ENCODE measurements at regions not wholly inside any gene's neighbourhood (a gene's known extent, or its start where the extent isn't known, plus 50 kb on each side); places are given as distances from the start of the nearest gene placed in this dataset.
"Not testable (repeated sequence)": the region's sequence is repeated elsewhere in the genome, so short reads cannot be mapped to it uniquely, and the experiment has no call there.

- DNase-seq = no peak
Measured at GRCh38 chr3:154973851-154974250, 106.3 kb upstream of the MME start.

DNA sequence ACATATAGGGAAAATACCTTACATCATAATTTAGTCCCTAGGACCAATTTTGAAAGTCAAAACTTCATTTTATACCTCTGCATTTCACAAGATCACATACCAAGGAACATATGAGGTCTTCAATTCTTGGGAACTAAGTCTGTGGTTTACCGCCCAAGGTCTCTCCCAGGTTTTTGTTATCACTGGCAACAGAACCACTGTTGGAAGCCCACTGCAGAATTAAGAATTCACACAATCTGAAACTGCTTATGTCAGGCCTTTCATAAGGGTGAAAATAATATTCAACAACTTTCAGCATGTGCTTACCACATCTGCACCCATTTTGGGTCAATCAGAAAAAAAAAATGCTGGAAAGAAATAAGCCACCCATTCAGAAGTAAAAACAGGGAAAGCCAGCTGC lies 107.2 kb upstream of the MME start:
- no peak for DNase-seq

DNA sequence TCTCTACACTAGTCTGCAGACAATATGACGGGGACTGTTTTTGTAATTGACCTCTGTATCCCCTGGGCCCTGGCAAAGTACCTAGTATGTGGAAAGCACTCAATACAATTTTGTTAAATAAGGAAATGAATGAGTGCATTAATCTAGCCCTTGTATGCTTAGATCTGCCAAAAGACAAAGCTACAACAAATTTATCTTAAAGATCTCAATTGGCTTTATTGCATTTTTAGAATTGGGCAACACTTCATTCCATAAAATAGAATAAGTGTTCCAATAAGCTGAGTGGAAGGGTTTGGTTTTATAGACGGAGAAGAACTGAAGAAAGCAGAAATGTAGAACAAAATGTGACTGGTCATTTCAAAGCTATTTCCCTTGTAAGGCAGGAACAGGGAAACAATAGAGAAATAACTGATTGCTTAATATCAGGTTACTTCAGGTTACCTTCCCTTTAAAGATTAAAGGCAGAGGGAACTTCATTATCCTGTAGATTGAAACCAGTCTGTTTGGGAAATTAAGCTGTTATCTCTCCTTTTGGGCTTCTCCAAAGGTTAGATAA lies 108.3 kb upstream of the MME start:
- no peak for DNase-seq

DNA sequence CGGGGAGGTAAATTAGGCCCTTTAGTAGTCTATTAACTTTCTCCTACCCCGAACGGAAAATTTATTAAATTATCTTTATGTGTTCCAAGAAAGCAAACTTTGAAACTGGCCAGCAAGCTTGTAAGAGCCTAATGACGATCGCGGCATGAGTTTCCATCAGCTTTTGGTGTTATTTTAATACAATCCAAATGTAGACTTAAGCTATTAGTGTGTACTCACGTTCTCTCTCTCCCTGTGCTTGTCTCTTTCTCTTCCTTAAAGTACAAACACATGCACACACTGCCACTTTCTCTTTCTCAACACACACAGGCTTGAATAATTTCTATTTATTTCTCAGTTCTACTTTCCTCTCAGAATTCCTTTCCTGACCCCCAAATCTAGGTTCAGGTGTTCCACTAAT lies 108.8 kb upstream of the MME start:
- DNase-seq = no peak

- DNase-seq = no peak
Measured at GRCh38 chr3:154970797-154971196, 109.3 kb upstream of the MME start.

GRCh38 chr3:154969366-154969765 lies 110.8 kb upstream of the MME start:
- DNase-seq = no peak

- DNase-seq = no peak
Measured at GRCh38 chr3:154967090-154967489, 113.0 kb upstream of the MME start.

DNA sequence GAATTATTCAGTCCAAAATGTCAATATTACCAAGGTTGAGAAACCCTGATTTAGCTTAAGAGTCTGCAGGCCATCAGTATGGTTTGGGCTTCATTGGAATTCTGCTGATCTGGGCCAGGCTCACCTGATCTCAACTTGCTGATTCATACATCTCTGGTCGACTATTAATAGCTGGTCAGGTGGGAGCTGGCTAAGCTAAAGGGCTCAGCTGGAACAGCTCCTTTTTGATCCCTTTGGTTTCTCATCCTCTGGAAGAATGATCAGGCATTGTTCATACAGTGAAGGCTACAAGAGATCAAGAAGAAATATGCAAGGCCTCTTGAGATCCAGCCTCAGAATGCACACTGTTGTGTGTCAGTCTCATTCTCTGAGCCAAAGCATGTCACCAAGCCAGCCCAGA lies 123.3 kb upstream of the MME start:
- no peak for DNase-seq

DNA sequence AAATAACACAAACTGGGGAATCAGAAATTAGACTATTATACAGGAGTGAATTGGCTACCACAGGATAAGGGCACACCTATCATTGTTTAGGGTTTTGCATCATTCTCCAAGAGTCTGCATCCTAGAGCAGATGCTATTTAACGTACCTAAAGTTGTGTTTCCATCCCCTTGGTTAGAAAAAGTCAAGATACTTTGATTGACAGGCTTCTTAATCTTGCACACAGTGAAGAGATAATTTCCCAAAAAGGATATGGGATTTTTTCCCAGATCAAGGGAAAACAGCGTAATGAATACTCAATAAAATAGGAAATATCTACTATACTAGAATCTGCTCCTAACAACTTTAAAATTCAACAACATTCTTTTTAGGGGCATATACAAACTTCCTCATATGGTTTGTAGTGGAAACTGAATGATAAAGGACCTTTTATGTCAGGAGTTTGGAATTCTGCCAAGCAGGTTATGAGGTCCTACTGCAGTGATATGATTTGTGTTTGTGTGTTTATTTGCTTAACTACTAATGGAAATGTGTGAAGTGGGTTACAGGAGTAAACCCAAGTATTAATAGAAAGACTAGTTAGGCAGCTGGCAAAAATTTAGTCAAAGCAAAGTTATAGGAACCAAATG lies 124.1 kb upstream of the MME start:
- no peak for DNase-seq

GRCh38 chr3:154954757-154955156 lies 125.4 kb upstream of the MME start:
- no peak for DNase-seq

DNA sequence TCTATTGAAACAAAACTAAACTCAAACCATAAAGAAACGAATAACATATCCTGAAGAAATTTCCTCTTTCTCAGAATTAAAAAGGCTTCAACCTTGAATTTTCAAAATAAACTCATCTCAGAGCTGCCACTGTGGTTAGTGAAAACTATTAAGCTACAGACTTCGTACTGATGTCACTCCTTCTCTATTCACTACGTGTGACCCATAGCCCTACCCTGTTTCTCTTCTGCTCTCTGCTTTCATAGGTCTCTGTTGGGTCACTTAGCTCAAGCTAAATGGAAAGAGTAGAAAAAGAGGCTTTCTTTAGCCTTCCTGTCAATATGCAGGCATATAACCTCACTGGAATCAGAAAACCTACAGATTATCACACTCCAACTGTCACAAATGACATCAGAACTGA lies 126.6 kb upstream of the MME start:
- no peak for DNase-seq

- DNase-seq = no peak
Measured at GRCh38 chr3:154952553-154952952, 127.6 kb upstream of the MME start.

GRCh38 chr3:154943981-154944380 lies 136.1 kb upstream of the MME start:
- DNase-seq = no peak

DNA sequence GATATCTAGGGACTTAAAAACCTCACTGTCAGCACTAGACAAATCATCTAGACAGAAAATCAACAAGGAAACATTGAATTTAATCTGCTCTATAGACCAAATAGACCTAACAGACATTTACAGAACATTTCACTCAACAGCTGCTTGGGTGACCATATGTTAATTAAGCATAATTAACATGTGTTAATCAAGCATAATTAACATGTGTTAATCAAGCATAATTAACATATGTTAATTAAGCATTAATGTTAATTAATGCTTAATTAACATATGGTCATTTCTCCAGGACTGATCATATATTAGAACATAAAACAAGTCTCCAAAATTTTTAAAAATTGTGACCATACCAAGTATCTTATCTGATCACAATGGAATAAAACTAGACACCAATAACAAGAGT lies 137.3 kb upstream of the MME start:
- DNase-seq = no peak

- no peak for DNase-seq
Measured at GRCh38 chr3:154936196-154936595, 143.9 kb upstream of the MME start.

DNA sequence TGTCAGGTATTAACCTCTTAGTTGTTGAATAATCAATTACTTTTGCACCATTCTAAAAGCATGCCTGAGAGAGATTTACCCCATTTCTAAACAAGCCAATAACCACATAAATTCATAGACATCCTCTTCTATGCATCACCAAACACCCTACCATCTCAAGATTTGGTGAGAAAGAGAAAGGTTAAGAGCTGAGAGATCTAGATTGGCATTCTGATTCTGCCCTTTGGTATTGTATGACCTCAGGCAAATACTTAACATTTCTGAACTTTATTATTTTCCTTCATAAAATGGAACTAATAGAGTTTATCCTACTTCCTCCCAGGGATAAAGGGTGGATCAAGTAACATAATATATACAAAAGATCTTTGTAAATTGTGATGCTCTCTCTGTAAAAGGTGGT lies 146.5 kb upstream of the MME start:
- no peak for DNase-seq

DNA sequence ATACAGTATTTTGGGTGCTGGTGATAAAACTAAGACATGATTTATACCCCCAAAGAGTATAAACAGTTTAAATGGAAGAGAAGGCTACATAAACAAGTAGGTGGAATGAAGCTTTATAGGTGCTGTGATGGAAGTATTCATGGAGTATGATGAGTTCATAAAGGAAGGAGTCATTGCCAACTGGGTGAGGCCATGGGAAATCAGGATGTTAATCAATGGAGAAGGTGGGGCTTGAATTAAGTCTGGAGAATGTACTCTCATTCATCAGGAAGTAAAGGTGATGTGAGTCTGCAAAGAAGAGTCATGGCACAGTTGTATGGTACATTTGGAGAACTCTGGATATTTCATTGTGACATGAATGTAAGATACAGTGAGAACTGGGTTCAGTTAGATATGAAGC lies 147.5 kb upstream of the MME start:
- DNase-seq = no peak

DNA sequence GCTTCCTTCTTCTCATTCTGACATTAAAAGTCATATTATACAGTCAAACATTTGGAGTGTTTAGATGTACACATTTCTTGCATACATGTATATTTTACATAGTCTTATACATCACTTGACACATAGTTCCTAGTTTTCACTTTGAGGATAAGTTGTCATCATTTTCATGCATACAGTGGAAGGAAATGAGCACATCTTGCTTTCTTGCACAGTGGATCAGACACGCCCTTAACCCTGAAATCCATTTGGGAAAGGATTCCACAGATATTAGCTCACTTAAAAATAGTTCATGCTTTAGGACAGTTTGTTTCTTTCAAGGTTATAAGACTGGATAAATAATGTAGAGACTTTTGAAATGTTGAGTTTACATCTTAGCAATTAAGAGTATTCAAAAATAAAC lies 148.6 kb upstream of the MME start:
- DNase-seq = no peak

DNA sequence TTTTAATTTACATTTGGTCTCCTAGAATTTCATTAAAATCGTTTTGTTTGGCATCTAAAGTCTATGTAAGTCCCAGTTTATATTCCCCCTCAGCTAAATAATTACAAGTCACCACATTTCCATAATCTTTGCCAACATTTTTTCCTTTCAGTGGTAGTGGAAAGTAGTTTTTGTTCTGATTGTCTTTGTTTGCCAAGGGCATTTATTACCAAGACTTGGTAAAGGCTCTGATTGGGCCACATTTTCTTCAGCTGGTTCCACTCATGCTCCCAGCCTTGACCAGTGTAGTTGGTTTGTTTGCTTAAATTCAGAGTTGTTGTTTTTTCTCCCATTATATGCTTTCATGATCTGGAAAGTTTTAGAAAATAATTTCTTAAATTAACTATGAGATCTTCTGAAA lies 153.4 kb upstream of the MME start:
- DNase-seq = no peak

DNA sequence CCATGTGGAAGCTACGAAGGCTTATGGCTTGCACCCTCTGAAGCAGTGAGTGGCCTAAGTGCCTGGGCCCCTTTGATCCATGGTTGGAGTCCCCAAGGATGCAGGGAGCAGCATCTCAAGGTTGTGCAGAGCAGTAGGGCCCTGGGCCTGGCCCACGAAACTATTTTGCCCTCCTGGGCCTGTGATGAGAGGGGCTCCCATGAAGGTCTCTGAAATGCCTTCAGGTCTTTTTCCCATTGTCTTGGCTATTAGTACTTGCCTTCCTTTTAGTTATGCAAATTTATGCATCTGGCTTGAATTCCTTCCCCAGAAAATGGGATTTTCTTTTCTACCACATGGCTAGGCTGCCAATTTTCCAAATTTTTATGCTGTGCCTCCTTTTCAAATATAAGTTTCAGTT lies 158.8 kb upstream of the MME start:
- no peak for DNase-seq

GRCh38 chr3:154919226-154919625 lies 160.9 kb upstream of the MME start:
- no peak for DNase-seq

- no peak for DNase-seq
Measured at GRCh38 chr3:154904328-154904727, 175.8 kb upstream of the MME start.

DNA sequence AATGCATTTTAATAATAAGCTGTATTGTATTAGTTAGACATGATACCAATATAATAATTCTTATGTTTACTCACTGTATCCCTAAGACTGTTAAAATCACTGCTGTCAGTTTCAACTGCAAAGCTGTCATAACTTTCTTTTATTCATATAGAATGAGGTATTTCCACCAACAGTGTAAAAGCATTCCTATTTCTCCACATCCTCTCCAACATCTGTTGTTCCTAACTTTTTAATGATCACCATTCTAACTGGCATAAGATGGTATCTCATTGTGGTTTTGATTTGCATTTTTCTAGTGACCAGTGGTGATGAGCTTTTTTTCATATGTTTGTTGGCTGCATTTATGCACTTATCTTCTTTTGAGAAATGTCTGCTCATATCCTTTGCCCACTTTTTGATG lies 177.6 kb upstream of the MME start:
- not testable (repeated sequence) for DNase-seq

- DNase-seq = no peak
Measured at GRCh38 chr3:154901278-154901677, 178.8 kb upstream of the MME start.

GRCh38 chr3:154900816-154901215 lies 179.3 kb upstream of the MME start:
- no peak for DNase-seq

GRCh38 chr3:154898916-154899315 lies 181.2 kb upstream of the MME start:
- no peak for DNase-seq

Measured in NCI-H1436 (cell line).